ENCODE measurements at regions not wholly inside any gene's neighbourhood (a gene's known extent, or its start where the extent isn't known, plus 50 kb on each side); places are given as distances from the start of the nearest gene placed in this dataset.
"Not testable (repeated sequence)": the region's sequence is repeated elsewhere in the genome, so short reads cannot be mapped to it uniquely, and the experiment has no call there.

DNA sequence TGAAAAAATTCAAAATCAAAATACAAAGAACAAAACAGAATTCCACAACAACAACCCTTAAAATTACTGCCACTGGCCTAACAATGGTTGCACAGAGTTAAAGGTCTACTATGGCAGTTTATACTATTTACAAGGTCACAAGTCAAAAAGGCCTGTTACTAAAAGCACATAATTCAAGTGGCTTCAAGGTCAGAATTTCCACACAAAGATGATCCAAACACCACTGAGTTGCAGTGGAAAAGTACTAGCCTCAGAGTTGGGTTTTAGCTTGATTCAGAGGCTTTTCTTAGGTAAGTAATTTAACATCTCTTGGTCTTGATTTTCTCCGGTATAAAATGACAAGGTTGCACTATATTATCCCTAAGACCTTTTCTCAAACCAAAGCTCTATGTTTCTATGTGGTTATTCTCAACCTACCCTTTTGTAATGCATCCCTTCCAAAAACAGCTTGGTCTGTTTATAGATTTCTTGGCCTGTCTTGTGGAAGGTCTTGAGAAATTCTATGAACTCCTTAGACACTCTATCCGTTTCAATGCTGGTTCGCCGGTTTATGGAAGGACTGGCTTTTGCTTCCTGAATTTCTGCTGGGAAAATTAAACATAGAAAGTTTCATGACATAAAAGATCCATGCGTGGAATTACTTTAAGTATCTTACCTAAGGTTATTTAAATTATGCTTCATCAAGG, 69.5 kb downstream of the MDH2 start:
- not testable (repeated sequence) for DNase-seq (ENCODE audit: low spot score)

GRCh38 chr7:76118253-76119036, 70.5 kb downstream of the MDH2 start:
- DNase-seq (ENCODE audit: low spot score): not testable (repeated sequence)

DNA sequence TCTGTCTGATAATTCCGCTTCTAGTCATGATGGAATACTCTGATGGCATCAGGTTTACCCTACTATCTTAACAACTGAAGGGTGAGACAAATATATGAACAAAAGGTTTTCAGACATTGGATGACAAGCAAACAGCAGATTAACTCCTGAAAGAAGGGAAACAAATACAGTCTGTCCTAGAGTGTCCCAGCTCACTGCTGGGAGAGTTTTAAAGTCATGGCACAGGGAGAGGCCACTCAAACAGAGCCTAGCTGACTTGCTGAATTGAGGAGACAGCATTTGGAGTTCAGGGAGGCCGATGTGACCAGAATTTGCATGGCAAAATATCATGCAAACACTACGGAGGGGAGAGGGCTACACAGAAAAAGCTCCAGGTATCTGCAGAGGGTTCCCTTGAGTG, 73.1 kb downstream of the MDH2 start:
- DNase-seq (ENCODE audit: low spot score): no peak

- DNase-seq (ENCODE audit: low spot score): no peak
Measured at GRCh38 chr7:76122516-76123239, 74.8 kb downstream of the MDH2 start.

GRCh38 chr7:76123316-76123715, 75.4 kb downstream of the MDH2 start:
- no peak for DNase-seq (ENCODE audit: low spot score)

DNA sequence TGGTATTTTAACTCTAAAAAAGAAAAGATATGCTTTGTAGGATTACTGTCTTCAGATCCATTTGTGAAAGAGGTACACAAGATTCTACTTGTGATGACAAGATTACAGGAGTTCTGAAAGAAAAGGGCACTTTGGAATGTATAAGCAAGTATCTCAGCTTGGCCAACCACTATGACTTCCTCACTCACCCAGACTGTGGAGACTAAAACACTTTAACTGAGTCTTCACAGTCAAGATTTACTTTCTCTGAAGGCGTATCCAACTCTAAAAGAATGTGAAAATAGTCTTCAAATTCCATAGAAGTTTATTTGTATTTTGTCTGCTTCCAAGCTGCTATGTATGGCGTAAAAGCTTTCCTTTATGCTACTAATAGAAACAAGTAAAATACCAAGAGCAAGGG, 76.1 kb upstream of the SRRM3 start:
- no peak for DNase-seq (ENCODE audit: low spot score)

- no peak for DNase-seq (ENCODE audit: low spot score)
Measured at GRCh38 chr7:76126632-76127031, 75.1 kb upstream of the SRRM3 start.

GRCh38 chr7:76129366-76129765, 72.3 kb upstream of the SRRM3 start:
- DNase-seq (ENCODE audit: low spot score): no peak

DNA sequence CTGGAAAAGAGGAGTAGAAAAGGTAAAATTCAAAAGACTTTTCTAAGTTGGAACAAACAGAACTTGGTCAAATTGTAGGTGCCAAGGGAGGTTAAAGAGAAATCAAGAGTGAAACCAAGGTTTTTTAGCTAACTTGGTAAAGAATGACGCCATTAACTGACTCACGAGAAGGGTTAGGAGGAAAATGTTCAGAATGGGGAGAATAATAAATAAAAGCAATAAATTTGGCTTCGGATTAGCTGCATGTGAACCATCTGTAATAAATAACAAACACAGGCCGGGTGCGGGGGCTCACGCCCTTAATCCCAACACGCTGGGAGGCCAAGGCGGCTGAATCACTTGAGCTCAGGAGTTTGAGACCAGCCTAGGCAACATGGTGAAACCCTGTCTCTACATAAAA, 71.9 kb upstream of the SRRM3 start:
- DNase-seq (ENCODE audit: low spot score): no peak

GRCh38 chr7:76130661-76131060, 71.0 kb upstream of the SRRM3 start:
- DNase-seq (ENCODE audit: low spot score): peak; percentile 63

GRCh38 chr7:76131887-76132286, 69.8 kb upstream of the SRRM3 start:
- DNase-seq (ENCODE audit: low spot score): not testable (repeated sequence)

GRCh38 chr7:76133164-76133775, 68.4 kb upstream of the SRRM3 start:
- no peak for DNase-seq (ENCODE audit: low spot score)

DNA sequence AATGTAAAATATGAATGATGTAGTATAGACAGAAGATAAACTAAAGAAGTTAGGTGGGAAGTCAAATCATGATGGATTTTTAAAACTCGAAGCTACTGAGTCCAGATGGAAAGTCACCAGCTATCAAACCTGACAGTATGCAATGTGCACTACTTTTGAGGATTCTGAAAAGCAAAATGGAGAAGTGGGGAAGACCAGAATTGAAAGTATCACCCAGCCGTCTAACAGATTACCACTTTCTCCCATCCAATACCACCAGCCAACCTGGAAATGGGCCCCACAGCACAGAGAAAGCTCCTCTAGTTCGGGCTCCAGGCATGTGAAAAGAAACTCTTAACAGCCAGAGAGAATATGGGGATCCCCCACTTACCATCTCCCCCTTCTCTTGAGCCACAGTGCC, 67.9 kb upstream of the SRRM3 start:
- no peak for DNase-seq (ENCODE audit: low spot score)

DNA sequence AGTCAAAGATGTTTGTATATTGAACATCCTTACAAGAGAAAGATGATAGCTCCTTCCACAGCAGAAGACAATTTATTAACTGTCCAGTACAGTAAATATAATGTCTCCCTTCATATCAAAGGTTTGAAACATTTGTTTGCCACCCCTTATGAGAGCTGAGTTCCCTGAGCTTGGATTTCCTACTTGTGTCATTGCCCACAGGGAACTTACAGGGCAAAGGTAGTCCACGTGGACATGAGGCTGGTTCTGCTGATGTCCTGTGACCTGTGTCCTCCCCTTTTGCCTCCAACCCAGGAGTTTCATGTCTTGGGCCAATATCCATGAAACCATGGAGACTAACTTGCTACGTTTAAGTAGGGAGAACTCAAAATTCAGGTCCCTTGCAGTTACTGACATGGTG, 66.4 kb upstream of the SRRM3 start:
- not testable (repeated sequence) for DNase-seq (ENCODE audit: low spot score)

- peak; percentile 28 for DNase-seq (ENCODE audit: low spot score)
Measured at GRCh38 chr7:76138577-76139313, 63.0 kb upstream of the SRRM3 start.

DNA sequence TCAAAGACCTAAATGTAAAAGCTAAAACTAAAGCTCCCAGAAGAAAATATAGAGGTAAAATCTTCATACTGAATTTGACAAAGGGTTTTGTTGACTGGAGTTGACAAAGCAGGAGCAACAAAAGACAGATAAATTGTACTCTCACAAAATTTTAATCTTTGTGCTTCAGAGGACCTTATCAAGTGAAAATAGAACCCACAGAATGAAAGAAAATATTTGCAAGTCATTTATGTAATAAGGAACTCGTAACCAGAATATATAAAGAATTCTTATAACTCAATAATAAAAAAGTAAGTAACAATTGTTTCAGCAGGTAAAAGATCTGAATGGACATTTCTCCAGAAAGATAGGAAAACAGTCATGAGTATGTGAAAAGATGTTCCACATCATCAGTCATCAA, 62.0 kb upstream of the SRRM3 start:
- DNase-seq (ENCODE audit: low spot score): no peak

DNA sequence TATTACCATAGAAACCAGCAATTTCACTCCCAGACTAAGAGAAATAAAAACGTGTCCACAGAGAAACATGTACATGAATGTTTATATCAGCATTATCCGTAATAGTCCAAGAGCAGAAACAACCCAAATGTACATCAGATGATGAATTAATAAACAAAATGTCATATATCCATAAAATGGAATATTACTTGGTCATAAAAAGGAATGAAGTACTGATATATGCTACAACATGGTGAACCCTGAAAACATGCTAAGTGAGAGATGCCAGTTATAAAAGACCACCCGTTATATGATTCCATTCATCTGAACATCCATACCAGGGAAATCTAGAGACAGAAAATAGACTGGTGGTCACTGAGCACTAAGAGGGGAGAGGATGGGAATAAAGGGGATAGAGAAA, 61.4 kb upstream of the SRRM3 start:
- DNase-seq (ENCODE audit: low spot score): not testable (repeated sequence)

DNA sequence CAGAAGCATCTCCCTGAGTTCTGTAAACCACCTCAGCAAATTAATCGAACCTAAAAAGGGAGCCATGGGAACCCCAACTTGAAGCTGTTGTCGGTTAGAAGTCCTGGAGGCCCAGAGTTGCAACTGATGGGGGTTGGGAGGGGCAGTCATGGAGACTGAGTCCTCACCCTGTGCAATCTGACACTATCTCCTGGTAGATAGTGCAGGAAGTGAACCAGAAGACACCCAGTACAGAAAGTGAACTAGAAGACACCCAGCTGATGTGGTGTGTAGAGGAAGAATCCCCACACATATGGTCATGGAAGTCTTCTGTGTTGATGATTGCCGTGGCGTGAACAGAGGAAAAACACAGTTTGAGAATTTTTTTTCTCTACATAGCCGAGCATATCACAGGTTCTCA, 58.8 kb upstream of the SRRM3 start:
- no peak for DNase-seq (ENCODE audit: low spot score)

DNA sequence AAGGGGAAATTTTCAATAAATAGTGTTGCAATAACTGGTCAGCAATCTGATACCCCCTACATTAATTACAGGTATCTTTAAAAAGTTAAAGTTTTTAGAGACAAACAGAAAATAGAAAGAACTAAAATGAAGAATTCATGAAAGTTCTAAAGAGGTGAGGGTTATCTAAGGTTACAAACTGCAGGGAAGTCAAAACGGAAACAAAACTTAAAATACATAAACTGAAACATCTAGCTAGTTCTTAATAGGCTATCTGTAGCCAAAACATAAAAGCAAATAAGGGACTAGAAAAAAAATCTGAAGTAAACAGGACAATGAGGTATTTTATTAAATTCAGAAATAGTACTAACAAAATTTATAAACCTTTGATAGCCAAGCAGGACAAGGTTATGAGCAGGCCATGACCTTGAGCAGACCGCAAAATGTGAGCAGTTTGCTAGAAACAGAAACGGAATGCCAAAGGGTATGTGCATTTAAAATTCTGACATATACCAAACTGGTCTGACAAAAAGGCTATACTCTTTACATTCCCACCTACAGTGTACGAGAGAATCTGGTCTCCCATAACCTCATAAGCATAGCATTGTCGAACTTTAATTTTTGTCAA, 56.9 kb upstream of the SRRM3 start:
- DNase-seq (ENCODE audit: low spot score): not testable (repeated sequence)

GRCh38 chr7:76146374-76146773, 55.3 kb upstream of the SRRM3 start:
- DNase-seq (ENCODE audit: low spot score): no peak

GRCh38 chr7:76148947-76149346, 52.7 kb upstream of the SRRM3 start:
- DNase-seq (ENCODE audit: low spot score): not testable (repeated sequence)
